Prostate gland (tissue), 2 donors: ENCODE measurements at regions not wholly inside any gene's neighbourhood (a gene's known extent, or its start where the extent isn't known, plus 50 kb on each side); places are given as distances from the start of the nearest gene placed in this dataset.

Experiments used
- DNase-seq: peaks from one replicate; pipeline ENCODE4 v3.0.0-alpha.2; 2019; ENCODE audit warnings: low spot score
- H3K27ac ChIP-seq, 2 donors: fragments of 200-600 bp; sonication (generic); 2 replicates each; pipeline ENCODE4 v1.5.1; 2017 to 2019
- H3K27me3 ChIP-seq: fragments of 200-600 bp; sonication (generic); replicated peaks from 2 replicates; pipeline ENCODE4 v1.5.1; 2019; ENCODE audit not compliant: insufficient read depth
- H3K36me3 ChIP-seq, 2 donors: fragments of 200-600 bp; sonication (generic); 1 replicate in 1 of 2; 2 replicates in 1 of 2; pipeline versions ENCODE4 v1.5.1 to v1.8.1; 2017 to 2019
- H3K4me1 ChIP-seq: fragments of 200-600 bp; sonication (generic); replicated peaks from 2 replicates; pipeline ENCODE4 v1.5.1; 2019
- H3K4me3 ChIP-seq, 2 donors: fragments of 200-600 bp; sonication (generic); 2 replicates each; pipeline ENCODE4 v1.5.1; 2017 to 2019
- H3K9me3 ChIP-seq: fragments of 200-600 bp; sonication (generic); 2 replicates; pipeline ENCODE4 v1.5.1; 2017
- POLR2A ChIP-seq: fragments of 450-650 bp; IDR thresholded peaks from one replicate; pipeline ENCODE4 v1.6.1; 2016; ENCODE audit warnings: antibody characterized with exemption, mild to moderate bottlenecking
- POLR2AphosphoS5 ChIP-seq: sonication (generic); formaldehyde crosslinking; IDR thresholded peaks from one replicate; pipeline ENCODE4 v1.6.1; 2017; ENCODE audit warnings: antibody characterized with exemption
- WGBS: methylation state at CpG from one replicate; pipeline ENCODE4 v1.1.5; 2018; 5-methylcytosine and 5-hydroxymethylcytosine counted together
- intact Hi-C: fragments of 100-400 bp; cut with DNase I; formaldehyde crosslinking; loops from one replicate; pipeline ENCODE4 v1.14.2; 2022
- TF ChIP-seq, protein P1 (sequence below), 4 experiments: fragments of 200-600 bp in 2 of 4; fragments of 450-650 bp in 2 of 4; sonication (generic) in 2 of 4; IDR thresholded peaks; 1 replicate in 3 of 4; 2 replicates in 1 of 4; pipeline ENCODE4 v1.5.1; 2016 to 2019; ENCODE audit warnings: antibody characterized with exemption in 4 of 4, mild to moderate bottlenecking in 2 of 4, moderate library complexity in 2 of 4

DNA sequence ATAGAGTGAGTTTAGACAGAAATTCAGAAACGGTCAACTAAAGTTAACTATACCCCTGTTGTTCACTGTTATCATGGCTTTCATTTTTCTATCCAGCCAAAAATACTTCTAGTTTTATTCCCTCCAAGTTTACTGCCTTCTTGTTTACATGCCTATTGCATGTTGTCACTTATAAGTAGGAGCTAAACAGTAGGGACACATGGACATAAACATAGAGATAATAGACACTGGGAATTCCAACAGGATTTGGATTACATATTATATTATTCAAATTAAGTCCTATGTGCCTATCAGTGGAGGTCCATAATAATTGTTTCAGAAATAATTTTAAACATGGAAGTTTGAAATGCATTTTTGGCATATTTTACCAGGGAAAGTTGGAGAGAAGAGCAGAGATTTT lies 269.1 kb upstream of the ZNF717 start:
- no peaks in the 10 kb centered on the region for H3K36me3 ChIP-seq

DNA sequence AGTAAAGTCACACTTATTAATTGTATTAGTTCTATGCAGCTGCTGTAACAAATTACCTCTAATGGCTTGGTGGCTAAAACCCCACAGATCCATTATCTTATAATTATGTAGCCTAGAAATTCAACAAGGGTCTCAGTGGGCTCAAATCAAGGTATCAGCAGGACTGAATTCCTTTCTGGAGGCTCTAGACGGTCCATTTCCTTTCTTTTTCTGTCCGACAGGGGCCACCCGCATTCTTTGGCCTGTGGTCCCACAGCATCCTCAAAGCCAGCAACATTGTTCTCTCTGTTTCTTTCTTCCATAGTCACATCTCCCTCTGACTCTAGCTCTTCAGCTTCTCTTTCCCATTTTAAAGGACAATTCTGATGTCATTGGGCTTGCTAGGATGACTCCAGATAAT lies 276.3 kb upstream of the ZNF717 start:
- intact Hi-C loops, result no loop called here
- H3K4me1 ChIP-seq, result no peaks in the 10 kb centered on the region
- H3K27ac ChIP-seq, result no peak overlapping the region
- TF ChIP-seq POLR2A, result no peak
- TF ChIP-seq, protein P1, sequence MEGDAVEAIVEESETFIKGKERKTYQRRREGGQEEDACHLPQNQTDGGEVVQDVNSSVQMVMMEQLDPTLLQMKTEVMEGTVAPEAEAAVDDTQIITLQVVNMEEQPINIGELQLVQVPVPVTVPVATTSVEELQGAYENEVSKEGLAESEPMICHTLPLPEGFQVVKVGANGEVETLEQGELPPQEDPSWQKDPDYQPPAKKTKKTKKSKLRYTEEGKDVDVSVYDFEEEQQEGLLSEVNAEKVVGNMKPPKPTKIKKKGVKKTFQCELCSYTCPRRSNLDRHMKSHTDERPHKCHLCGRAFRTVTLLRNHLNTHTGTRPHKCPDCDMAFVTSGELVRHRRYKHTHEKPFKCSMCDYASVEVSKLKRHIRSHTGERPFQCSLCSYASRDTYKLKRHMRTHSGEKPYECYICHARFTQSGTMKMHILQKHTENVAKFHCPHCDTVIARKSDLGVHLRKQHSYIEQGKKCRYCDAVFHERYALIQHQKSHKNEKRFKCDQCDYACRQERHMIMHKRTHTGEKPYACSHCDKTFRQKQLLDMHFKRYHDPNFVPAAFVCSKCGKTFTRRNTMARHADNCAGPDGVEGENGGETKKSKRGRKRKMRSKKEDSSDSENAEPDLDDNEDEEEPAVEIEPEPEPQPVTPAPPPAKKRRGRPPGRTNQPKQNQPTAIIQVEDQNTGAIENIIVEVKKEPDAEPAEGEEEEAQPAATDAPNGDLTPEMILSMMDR (IDR thresholded peaks at IDR 0.05), result no peak
- TF ChIP-seq POLR2AphosphoS5, result no peak
- no peak overlapping the region for H3K4me3 ChIP-seq
- DNase-seq, result no peak
- WGBS, result 94% methylated on average over 3 of the region's 3 CpGs
- no peaks in the 10 kb centered on the region for H3K27me3 ChIP-seq
- H3K9me3 ChIP-seq, result no peaks in the 10 kb centered on the region
- H3K36me3 ChIP-seq, result no peaks in the 10 kb centered on the region

More for the DNA sequence above, 269.1 kb upstream of the ZNF717 start:
- H3K9me3 ChIP-seq, result no peaks in the 10 kb centered on the region
- H3K27ac ChIP-seq, result no peak overlapping the region
- DNase-seq, result no peak
- H3K27me3 ChIP-seq, result no peaks in the 10 kb centered on the region
- TF ChIP-seq, protein P1 (IDR thresholded peaks at IDR 0.05), result no peak
- TF ChIP-seq POLR2AphosphoS5 (no peak), POLR2A (no peak)
- 57% methylated on average over 1 of the region's 1 CpG for WGBS
- intact Hi-C loops, result no loop called here
- no peak overlapping the region for H3K4me3 ChIP-seq
- no peaks in the 10 kb centered on the region for H3K4me1 ChIP-seq

DNA sequence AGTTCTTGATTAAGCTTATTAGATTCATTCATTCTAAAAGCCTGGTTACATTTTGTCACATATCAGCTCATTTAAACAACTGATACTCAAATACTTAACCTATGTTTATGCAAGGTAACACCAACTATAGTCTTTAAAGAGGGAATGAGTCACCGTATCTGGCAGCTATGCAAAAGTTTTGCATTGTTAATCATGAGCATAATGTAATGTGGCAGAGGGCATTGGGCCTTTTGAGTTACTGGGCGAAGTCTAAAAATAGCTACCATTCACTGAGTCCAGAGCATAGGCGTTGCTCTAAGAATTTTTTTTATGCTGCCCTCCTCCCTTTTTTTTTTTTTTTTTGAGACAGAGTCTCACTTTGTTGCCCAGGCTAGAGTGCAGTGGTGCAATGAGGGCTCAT lies 277.7 kb upstream of the ZNF717 start:
- Histone ChIP-seq H3K27me3 (no peaks in the 10 kb centered on the region), H3K4me3 (no peak overlapping the region), H3K27ac (no peak overlapping the region), H3K36me3 (no peaks in the 10 kb centered on the region), H3K4me1 (no peaks in the 10 kb centered on the region), H3K9me3 (no peaks in the 10 kb centered on the region)
- intact Hi-C loops, result no loop called here
- TF ChIP-seq POLR2A (no peak), POLR2AphosphoS5 (no peak)
- TF ChIP-seq, protein P1 (IDR thresholded peaks at IDR 0.05), result no peak
- WGBS, result 69% methylated on average over 3 of the region's 3 CpGs
- DNase-seq, result no peak

DNA sequence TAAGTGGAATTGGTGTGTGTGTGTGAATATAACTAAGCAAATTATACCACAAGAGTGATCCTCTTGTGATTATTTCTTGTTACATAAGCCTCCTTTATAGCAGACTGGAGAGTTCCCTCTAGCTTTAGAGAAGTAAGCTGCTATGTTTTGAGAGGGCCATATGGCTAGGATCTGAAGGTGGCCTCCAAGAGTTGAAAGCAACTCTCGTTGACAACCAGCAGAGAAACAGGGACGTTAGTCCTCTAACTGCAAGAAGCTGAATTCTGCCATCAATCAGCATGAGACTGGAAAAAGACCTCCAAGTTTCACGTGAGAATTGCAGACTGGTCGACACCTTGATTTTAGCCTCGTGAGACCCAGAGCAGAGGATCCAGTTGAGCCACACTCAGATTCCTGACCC lies 278.5 kb upstream of the ZNF717 start:
- intact Hi-C loops, result no loop called here
- Histone ChIP-seq H3K4me1 (no peaks in the 10 kb centered on the region), H3K9me3 (no peaks in the 10 kb centered on the region), H3K36me3 (no peaks in the 10 kb centered on the region), H3K4me3 (no peak overlapping the region), H3K27me3 (no peaks in the 10 kb centered on the region), H3K27ac (no peak overlapping the region)
- TF ChIP-seq, protein P1 (IDR thresholded peaks at IDR 0.05), result no peak
- no peak for TF ChIP-seq POLR2AphosphoS5
- no peak for TF ChIP-seq POLR2A
- DNase-seq, result no peak
- 74% methylated on average over 5 of the region's 5 CpGs for WGBS

DNA sequence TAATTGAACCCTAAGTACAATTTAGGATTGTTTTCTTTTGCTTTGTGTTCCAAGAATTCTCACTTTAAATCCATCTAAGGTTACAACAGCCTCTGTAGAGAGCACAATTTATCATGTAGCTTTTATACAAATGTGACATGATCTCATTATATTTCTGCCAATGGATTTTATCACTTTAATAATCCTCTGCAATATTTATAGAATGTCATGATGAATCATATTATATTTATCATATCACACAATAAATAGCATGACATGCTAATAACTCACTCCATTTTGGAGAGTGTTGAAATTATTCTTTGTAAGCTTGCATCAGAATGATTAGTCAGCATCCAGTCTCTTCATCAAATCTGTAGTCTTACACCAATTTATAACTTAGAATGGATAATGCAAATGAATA lies 280.6 kb upstream of the ZNF717 start:
- no peaks in the 10 kb centered on the region for H3K9me3 ChIP-seq
- intact Hi-C loops, result no loop called here
- H3K27me3 ChIP-seq, result no peaks in the 10 kb centered on the region
- H3K4me3 ChIP-seq, result no peak overlapping the region
- H3K4me1 ChIP-seq, result no peaks in the 10 kb centered on the region
- TF ChIP-seq POLR2AphosphoS5 (no peak), POLR2A (no peak)
- TF ChIP-seq, protein P1 (IDR thresholded peaks at IDR 0.05), result no peak
- H3K27ac ChIP-seq, result no peak overlapping the region
- DNase-seq, result no peak
- H3K36me3 ChIP-seq, result no peaks in the 10 kb centered on the region
